ENCODE measurements at regions not wholly inside any gene's neighbourhood (a gene's known extent, or its start where the extent isn't known, plus 50 kb on each side); places are given as distances from the start of the nearest gene placed in this dataset.

GRCh38 chr9:86546712-86547111 lies 192.5 kb upstream of the TUT7 start:
- Histone ChIP-seq H3K27me3 (ENCODE audit: control insufficient read depth in 2 of 2, insufficient read depth in 2 of 2, low read length in 2 of 2) (no peaks in the 10 kb centered on the region), H3K4me3 (ENCODE audit: low read length) (no peak overlapping the region), H3K27ac (ENCODE audit: low read depth, low read length) (no peak overlapping the region), H3K9me3 (ENCODE audit: control insufficient read depth in 2 of 3, low read length in 3 of 3) (no peaks in the 10 kb centered on the region), H3K4me1 (ENCODE audit: control insufficient read depth in 2 of 2, insufficient read depth in 2 of 2, low read length in 2 of 2) (no peaks in the 10 kb centered on the region), H3K36me3 (ENCODE audit: control insufficient read depth in 2 of 3, insufficient read depth in 3 of 3, low read length in 3 of 3) (no peaks in the 10 kb centered on the region)
- Mint-ChIP-seq H3K27ac (no peak overlapping the region), H3K9me3 (no peaks in the 10 kb centered on the region), H3K36me3 (no peaks in the 10 kb centered on the region), H3K4me3 (no peak overlapping the region), H3K27me3 (peaks cover 0 to 11% (median 6%) of the 10 kb centered on the region in 5 donors), H3K4me1 (no peaks in the 10 kb centered on the region)
- intact Hi-C loops (cut with micrococcal nuclease): no loop called here
- ATAC-seq (no peak), DNase-seq (no peak)
- CTCF ChIA-PET: no interaction called here
- POLR2A ChIA-PET: no interaction called here

GRCh38 chr9:86545090-86545489 lies 190.9 kb upstream of the TUT7 start:
- no peaks in the 10 kb centered on the region for H3K9me3 ChIP-seq (ENCODE audit: control insufficient read depth in 2 of 3, low read length in 3 of 3)
- H3K27me3 Mint-ChIP-seq: peaks cover 0 to 11% (median 4%) of the 10 kb centered on the region in 5 donors
- DNase-seq (no peak), ATAC-seq (no peak)
- CTCF ChIA-PET: no interaction called here
- no peak overlapping the region for H3K4me3 Mint-ChIP-seq
- no peaks in the 10 kb centered on the region for H3K36me3 Mint-ChIP-seq
- intact Hi-C loops (cut with micrococcal nuclease): no loop called here
- no peak overlapping the region for H3K27ac Mint-ChIP-seq
- no peak overlapping the region for H3K4me3 ChIP-seq (ENCODE audit: low read length)
- no peak overlapping the region for H3K27ac ChIP-seq (ENCODE audit: low read depth, low read length)
- no peaks in the 10 kb centered on the region for H3K36me3 ChIP-seq (ENCODE audit: control insufficient read depth in 2 of 3, insufficient read depth in 3 of 3, low read length in 3 of 3)
- no peaks in the 10 kb centered on the region for H3K9me3 Mint-ChIP-seq
- H3K27me3 ChIP-seq (ENCODE audit: control insufficient read depth in 2 of 2, insufficient read depth in 2 of 2, low read length in 2 of 2): no peaks in the 10 kb centered on the region
- POLR2A ChIA-PET: no interaction called here
- H3K4me1 ChIP-seq (ENCODE audit: control insufficient read depth in 2 of 2, insufficient read depth in 2 of 2, low read length in 2 of 2): no peaks in the 10 kb centered on the region
- H3K4me1 Mint-ChIP-seq: no peaks in the 10 kb centered on the region

GRCh38 chr9:86541014-86541570 lies 186.9 kb upstream of the TUT7 start:
- H3K4me3 Mint-ChIP-seq: no peak overlapping the region
- H3K27me3 Mint-ChIP-seq: peaks cover 0 to 7% (median 0%) of the 10 kb centered on the region in 5 donors
- H3K4me1 ChIP-seq (ENCODE audit: control insufficient read depth in 2 of 2, insufficient read depth in 2 of 2, low read length in 2 of 2): no peaks in the 10 kb centered on the region
- DNase-seq: no peak
- H3K9me3 ChIP-seq (ENCODE audit: control insufficient read depth in 2 of 3, low read length in 3 of 3): no peaks in the 10 kb centered on the region
- no peak overlapping the region for H3K27ac Mint-ChIP-seq
- ATAC-seq: no peak
- POLR2A ChIA-PET: no interaction called here
- no peak overlapping the region for H3K27ac ChIP-seq (ENCODE audit: low read depth, low read length)
- intact Hi-C loops (cut with micrococcal nuclease): no loop called here
- no peak overlapping the region for H3K4me3 ChIP-seq (ENCODE audit: low read length)
- CTCF ChIA-PET: no interaction called here
- peaks cover 0 to 3% (median 0%) of the 10 kb centered on the region in 5 donors for H3K36me3 Mint-ChIP-seq
- peaks cover 0 to 2% (median 0%) of the 10 kb centered on the region in 11 donors for H3K9me3 Mint-ChIP-seq
- no peaks in the 10 kb centered on the region for H3K4me1 Mint-ChIP-seq
- H3K27me3 ChIP-seq (ENCODE audit: control insufficient read depth in 2 of 2, insufficient read depth in 2 of 2, low read length in 2 of 2): no peaks in the 10 kb centered on the region
- no peaks in the 10 kb centered on the region for H3K36me3 ChIP-seq (ENCODE audit: control insufficient read depth in 2 of 3, insufficient read depth in 3 of 3, low read length in 3 of 3)

GRCh38 chr9:86535406-86535915 lies 181.3 kb upstream of the TUT7 start:
- ChIA-PET CTCF (no interaction called here), POLR2A (no interaction called here)
- Histone ChIP-seq H3K4me3 (ENCODE audit: low read length) (no peak overlapping the region), H3K9me3 (ENCODE audit: control insufficient read depth in 2 of 3, low read length in 3 of 3) (no peaks in the 10 kb centered on the region), H3K27ac (ENCODE audit: low read depth, low read length) (no peak overlapping the region), H3K27me3 (ENCODE audit: control insufficient read depth in 2 of 2, insufficient read depth in 2 of 2, low read length in 2 of 2) (no peaks in the 10 kb centered on the region), H3K36me3 (ENCODE audit: control insufficient read depth in 2 of 3, insufficient read depth in 3 of 3, low read length in 3 of 3) (no peaks in the 10 kb centered on the region), H3K4me1 (ENCODE audit: control insufficient read depth in 2 of 2, insufficient read depth in 2 of 2, low read length in 2 of 2) (no peaks in the 10 kb centered on the region)
- peaks cover 0 to 3% (median 0%) of the 10 kb centered on the region in 5 donors for H3K36me3 Mint-ChIP-seq
- no peak for ATAC-seq
- no peak overlapping the region for H3K4me3 Mint-ChIP-seq
- H3K27me3 Mint-ChIP-seq: peaks cover 1 to 27% (median 18%) of the 10 kb centered on the region in 5 donors
- no peaks in the 10 kb centered on the region for H3K4me1 Mint-ChIP-seq
- intact Hi-C loops (cut with micrococcal nuclease): no loop called here
- H3K9me3 Mint-ChIP-seq: peaks cover 0 to 5% (median 0%) of the 10 kb centered on the region in 11 donors
- no peak for DNase-seq
- no peak overlapping the region for H3K27ac Mint-ChIP-seq

- CTCF ChIA-PET: no interaction called here
- no peaks in the 10 kb centered on the region for H3K9me3 ChIP-seq (ENCODE audit: control insufficient read depth in 2 of 3, low read length in 3 of 3)
- intact Hi-C loops (cut with micrococcal nuclease): no loop called here
- peaks cover 0 to 5% (median 0%) of the 10 kb centered on the region in 11 donors for H3K9me3 Mint-ChIP-seq
- ATAC-seq (no peak), DNase-seq (no peak)
- H3K4me1 ChIP-seq (ENCODE audit: control insufficient read depth in 2 of 2, insufficient read depth in 2 of 2, low read length in 2 of 2): no peaks in the 10 kb centered on the region
- H3K27ac ChIP-seq (ENCODE audit: low read depth, low read length): no peak overlapping the region
- H3K36me3 Mint-ChIP-seq: peaks cover 0 to 3% (median 0%) of the 10 kb centered on the region in 5 donors
- POLR2A ChIA-PET: no interaction called here
- no peaks in the 10 kb centered on the region for H3K36me3 ChIP-seq (ENCODE audit: control insufficient read depth in 2 of 3, insufficient read depth in 3 of 3, low read length in 3 of 3)
- H3K27ac Mint-ChIP-seq: no peak overlapping the region
- H3K27me3 Mint-ChIP-seq: peaks cover 2 to 28% (median 20%) of the 10 kb centered on the region in 5 donors
- H3K4me1 Mint-ChIP-seq: no peaks in the 10 kb centered on the region
- H3K4me3 ChIP-seq (ENCODE audit: low read length): no peak overlapping the region
- H3K27me3 ChIP-seq (ENCODE audit: control insufficient read depth in 2 of 2, insufficient read depth in 2 of 2, low read length in 2 of 2): no peaks in the 10 kb centered on the region
- H3K4me3 Mint-ChIP-seq: no peak overlapping the region
These were observed 180.5 kb upstream of the TUT7 start for GRCh38 chr9:86534572-86535258.

GRCh38 chr9:86531971-86532640 lies 177.9 kb upstream of the TUT7 start:
- DNase-seq (no peak), ATAC-seq (no peak)
- Mint-ChIP-seq H3K27ac (no peak overlapping the region), H3K4me3 (no peak overlapping the region), H3K9me3 (peaks cover 0 to 5% (median 0%) of the 10 kb centered on the region in 11 donors), H3K4me1 (no peaks in the 10 kb centered on the region), H3K36me3 (no peaks in the 10 kb centered on the region), H3K27me3 (peaks cover 2 to 39% (median 34%) of the 10 kb centered on the region in 5 donors)
- ChIA-PET POLR2A (no interaction called here), CTCF (no interaction called here)
- H3K4me1 ChIP-seq (ENCODE audit: control insufficient read depth in 2 of 2, insufficient read depth in 2 of 2, low read length in 2 of 2): no peaks in the 10 kb centered on the region
- no peak overlapping the region for H3K27ac ChIP-seq (ENCODE audit: low read depth, low read length)
- no peak overlapping the region for H3K4me3 ChIP-seq (ENCODE audit: low read length)
- no peaks in the 10 kb centered on the region for H3K27me3 ChIP-seq (ENCODE audit: control insufficient read depth in 2 of 2, insufficient read depth in 2 of 2, low read length in 2 of 2)
- no peaks in the 10 kb centered on the region for H3K36me3 ChIP-seq (ENCODE audit: control insufficient read depth in 2 of 3, insufficient read depth in 3 of 3, low read length in 3 of 3)
- intact Hi-C loops (cut with micrococcal nuclease): no loop called here
- no peaks in the 10 kb centered on the region for H3K9me3 ChIP-seq (ENCODE audit: control insufficient read depth in 2 of 3, low read length in 3 of 3)
